Fibroblast of the aortic adventitia (primary cell): ENCODE measurements at regions not wholly inside any gene's neighbourhood (a gene's known extent, or its start where the extent isn't known, plus 50 kb on each side); places are given as distances from the start of the nearest gene placed in this dataset.

Experiments used
- DNase-seq: peaks from one replicate; pipeline ENCODE4 v3.0.0-alpha.2; 2010; ENCODE audit warnings: low read depth
- H3K4me3 ChIP-seq: 2 replicates; pipeline ENCODE4 v1.5.1; 2011; ENCODE audit warnings: low read depth, mild to moderate bottlenecking, control low read depth, low read length, moderate library complexity
- TF ChIP-seq, protein P1 (sequence below): IDR thresholded peaks from 2 replicates; pipeline ENCODE4 v1.5.1; 2011; ENCODE audit warnings: mild to moderate bottlenecking, low read length, control low read depth, inconsistent platforms; ENCODE audit not compliant: insufficient read depth

DNA sequence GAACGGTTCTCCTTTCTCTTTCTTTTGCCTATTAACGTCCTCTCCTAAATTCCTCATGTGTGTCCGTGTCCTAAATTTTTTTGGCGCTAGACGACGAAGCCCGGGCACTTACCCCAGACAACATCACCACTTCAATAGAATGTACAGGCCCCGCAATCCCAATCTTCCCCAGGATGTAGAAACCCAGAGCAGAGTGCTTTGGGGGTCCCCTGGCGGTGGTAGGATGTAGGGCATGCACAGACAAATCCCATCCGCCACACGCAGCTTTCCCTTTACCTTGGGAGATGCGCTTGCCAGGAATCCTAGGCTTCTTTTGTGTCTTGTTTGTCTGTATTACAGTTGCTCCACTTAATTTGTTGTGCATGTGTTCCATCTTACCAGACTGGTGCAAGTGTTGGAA lies 417.3 kb upstream of the ARID1B start:
- DNase-seq, result no peak
- no peak overlapping the region for H3K4me3 ChIP-seq
- TF ChIP-seq, protein P1, sequence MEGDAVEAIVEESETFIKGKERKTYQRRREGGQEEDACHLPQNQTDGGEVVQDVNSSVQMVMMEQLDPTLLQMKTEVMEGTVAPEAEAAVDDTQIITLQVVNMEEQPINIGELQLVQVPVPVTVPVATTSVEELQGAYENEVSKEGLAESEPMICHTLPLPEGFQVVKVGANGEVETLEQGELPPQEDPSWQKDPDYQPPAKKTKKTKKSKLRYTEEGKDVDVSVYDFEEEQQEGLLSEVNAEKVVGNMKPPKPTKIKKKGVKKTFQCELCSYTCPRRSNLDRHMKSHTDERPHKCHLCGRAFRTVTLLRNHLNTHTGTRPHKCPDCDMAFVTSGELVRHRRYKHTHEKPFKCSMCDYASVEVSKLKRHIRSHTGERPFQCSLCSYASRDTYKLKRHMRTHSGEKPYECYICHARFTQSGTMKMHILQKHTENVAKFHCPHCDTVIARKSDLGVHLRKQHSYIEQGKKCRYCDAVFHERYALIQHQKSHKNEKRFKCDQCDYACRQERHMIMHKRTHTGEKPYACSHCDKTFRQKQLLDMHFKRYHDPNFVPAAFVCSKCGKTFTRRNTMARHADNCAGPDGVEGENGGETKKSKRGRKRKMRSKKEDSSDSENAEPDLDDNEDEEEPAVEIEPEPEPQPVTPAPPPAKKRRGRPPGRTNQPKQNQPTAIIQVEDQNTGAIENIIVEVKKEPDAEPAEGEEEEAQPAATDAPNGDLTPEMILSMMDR, result peak; percentile 22

DNA sequence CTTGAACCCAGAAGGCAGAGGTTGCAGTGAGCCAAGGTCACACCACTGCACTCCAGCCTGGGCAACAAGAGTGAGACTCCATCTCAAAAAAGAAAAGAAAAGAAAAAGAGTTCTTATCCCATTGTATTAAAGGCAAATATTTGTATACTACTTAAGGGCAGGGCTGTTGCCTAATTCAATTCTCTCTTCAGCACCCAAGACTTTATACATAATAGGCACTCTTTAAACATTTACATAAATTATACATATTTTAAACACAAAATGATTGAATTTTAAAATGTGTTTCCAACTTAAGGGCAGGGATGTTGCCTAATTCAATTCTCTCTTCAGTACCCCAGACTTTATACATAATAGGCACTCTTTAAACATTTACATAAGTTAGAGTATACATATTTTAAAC lies 424.3 kb upstream of the ARID1B start:
- H3K4me3 ChIP-seq, result no peak overlapping the region
- no peak for DNase-seq
- TF ChIP-seq, protein P1, result no peak

DNA sequence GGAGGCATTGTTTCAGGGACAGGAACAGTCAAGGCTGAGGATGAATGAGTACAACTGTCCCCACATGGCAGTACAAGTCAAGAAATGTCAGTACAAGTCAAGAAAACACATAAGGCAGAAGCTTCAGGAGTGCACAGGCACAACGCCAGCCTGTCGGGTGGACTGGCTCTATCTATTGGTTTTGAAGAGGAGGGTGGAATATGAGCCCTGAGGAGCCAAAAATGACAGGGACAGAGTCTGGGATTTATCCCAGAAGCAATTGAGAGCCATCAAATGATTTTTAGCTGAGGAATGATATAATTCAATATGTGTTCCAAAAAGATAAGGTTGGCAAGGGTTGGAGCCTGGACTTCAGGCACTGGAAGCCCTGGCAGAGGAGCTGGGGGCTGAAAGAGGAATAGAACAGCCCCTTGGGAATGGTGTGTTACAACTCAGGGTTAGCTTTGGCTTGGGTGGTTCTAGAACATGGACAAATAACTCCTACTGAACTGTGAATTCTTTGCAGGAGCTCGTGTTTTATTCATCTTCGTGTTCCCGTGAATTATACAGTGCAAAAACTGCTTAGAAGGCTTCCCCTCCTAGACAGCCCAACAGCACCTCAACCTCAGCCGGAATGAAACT lies 425.7 kb upstream of the ARID1B start:
- TF ChIP-seq, protein P1, result no peak
- no peak for DNase-seq
- H3K4me3 ChIP-seq, result no peak overlapping the region

DNA sequence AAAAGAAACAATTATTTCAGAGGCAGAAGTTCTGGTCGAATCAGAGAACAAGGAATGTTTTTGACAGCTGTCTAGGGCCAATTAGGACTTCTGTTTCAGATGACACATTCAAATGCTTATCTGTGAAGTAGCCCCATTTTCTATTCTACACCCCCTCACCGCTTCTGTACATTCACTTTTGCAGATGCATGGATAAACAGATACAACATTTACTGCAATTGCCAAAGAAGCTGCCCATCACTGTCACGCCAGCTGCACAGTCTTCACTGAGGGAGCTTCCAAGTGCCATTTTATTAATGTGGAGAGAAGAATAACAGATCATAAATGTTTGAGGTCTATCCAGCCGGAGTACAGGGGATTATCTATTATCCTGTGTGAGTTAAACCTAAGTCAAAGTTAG lies 426.8 kb upstream of the ARID1B start:
- no peak overlapping the region for H3K4me3 ChIP-seq
- TF ChIP-seq, protein P1, result no peak

DNA sequence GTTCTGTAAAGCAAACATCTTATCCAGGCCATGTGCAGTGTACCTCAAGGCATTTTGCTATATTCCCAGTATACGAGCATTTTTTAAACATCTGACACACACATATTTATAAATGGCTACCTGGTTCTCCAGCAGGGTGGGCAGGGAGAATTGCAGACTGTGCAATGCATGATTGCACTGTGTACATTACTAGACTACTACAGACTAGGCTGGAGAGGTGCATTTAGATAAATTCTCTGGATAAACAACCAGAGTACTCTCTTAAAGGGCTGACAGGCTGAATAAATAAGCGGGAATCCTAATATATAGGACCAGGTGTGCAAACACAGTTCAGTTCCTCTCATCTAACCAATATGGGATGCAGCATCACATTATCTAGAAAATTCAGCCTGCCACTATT lies 428.3 kb upstream of the ARID1B start:
- TF ChIP-seq, protein P1, result no peak
- no peak for DNase-seq
- no peak overlapping the region for H3K4me3 ChIP-seq

More for the DNA sequence above, 426.8 kb upstream of the ARID1B start:
- DNase-seq, result no peak

DNA sequence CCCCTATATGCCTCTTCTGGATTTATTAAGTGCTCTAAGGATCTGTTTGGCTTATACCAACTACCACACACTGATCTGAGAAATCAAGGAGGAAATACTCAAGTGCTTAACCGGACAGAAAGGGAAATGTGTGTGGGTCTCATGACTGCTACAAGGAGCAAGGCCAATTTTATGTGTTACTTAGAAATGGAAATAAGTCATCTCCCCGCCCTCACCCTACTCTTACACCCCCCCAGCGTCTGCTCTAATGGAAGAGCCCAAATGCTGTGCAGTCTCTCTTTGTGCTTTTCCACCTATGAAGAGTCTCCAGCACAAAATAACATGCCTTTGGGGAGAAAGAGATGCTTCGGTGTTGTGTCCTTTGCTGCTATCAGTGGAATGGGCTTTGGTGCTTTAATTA lies 428.8 kb upstream of the ARID1B start:
- no peak for DNase-seq
- TF ChIP-seq, protein P1, result no peak
- no peak overlapping the region for H3K4me3 ChIP-seq

DNA sequence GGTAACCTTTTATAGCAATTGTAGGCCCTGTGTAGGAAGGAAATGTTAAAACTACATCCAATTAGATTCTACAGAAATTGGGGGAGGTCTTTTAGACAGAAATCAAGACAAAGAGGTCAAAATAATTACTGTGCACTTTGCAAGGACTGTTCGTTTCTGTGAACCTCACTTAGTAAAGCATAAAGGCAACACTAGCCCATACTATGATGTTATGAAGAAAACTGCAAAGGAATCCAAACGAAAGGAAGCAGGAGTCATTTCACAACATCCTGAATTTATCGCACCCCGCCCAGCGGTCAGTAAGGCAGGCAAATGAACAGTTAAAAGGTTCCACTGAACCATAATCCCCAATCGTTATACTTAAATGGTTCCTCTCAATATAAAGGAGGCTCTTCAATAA lies 429.5 kb upstream of the ARID1B start:
- no peak for DNase-seq
- TF ChIP-seq, protein P1, result no peak

More for the DNA sequence above, 429.5 kb upstream of the ARID1B start:
- no peak overlapping the region for H3K4me3 ChIP-seq
